HepG2 (cell line): ENCODE measurements at regions not wholly inside any gene's neighbourhood (a gene's known extent, or its start where the extent isn't known, plus 50 kb on each side); places are given as distances from the start of the nearest gene placed in this dataset.

ENCODE experiments used
- ATRX ChIP-seq: sonication (generic); formaldehyde crosslinking; IDR thresholded peaks from 2 replicates; pipeline ENCODE4 v1.4.0; 2020; ENCODE audit warnings: missing genetic modification reagents, borderline replicate concordance
- FOXK2 ChIP-seq: fragments of 450-650 bp; IDR thresholded peaks from 2 replicates; pipeline ENCODE4 v1.6.1; 2016
- POLR2A ChIP-seq, 2 experiments: IDR thresholded peaks; 2 replicates each; pipeline ENCODE4 v1.6.1; 2011; ENCODE audit warnings: low read depth in 2 of 2, low read length in 2 of 2, mild to moderate bottlenecking in 1 of 2, moderate library complexity in 1 of 2; ENCODE audit not compliant: insufficient read depth in 1 of 2
- TF ChIP-seq, protein P1 (sequence below): conservative IDR thresholded peaks from 2 replicates; pipeline ENCODE4 v1.6.1; 2018; ENCODE audit warnings: missing genetic modification reagents

DNA sequence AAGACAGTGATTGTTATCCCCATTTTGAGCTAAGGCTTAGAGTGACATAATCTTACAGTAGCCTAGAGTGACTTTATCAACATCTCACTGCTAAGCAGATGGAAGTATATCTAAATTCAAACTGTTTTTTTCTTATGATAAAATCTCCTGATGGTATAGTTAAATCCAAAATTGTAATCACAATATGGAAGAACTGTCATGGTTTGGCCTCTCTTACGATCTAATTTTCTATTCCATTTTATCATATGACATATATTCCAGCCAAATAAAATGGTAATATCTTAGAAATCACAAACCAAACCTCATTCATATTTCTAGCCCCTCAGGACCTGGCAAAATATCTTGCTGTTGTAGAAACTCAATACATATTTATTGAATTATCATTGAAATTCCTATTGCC, 864.7 kb downstream of the SLC6A15 start:
- no peak for TF ChIP-seq FOXK2
- no peak for TF ChIP-seq ATRX (CRISPR knock-in tag)
- TF ChIP-seq POLR2A (IDR thresholded peaks at IDR 0.05; ENCODE audit: insufficient read depth in 1 of 2, low read depth in 2 of 2, low read length in 2 of 2) = no peak
- TF ChIP-seq, protein P1, sequence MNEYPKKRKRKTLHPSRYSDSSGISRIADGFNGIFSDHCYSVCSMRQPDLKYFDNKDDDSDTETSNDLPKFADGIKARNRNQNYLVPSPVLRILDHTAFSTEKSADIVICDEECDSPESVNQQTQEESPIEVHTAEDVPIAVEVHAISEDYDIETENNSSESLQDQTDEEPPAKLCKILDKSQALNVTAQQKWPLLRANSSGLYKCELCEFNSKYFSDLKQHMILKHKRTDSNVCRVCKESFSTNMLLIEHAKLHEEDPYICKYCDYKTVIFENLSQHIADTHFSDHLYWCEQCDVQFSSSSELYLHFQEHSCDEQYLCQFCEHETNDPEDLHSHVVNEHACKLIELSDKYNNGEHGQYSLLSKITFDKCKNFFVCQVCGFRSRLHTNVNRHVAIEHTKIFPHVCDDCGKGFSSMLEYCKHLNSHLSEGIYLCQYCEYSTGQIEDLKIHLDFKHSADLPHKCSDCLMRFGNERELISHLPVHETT = no peak
